ENCODE measurements at regions not wholly inside any gene's neighbourhood (a gene's known extent, or its start where the extent isn't known, plus 50 kb on each side); places are given as distances from the start of the nearest gene placed in this dataset.
A peak's percentile ranks its signal among the peaks of the same experiment; 100 is the strongest.

GRCh38 chr15:92809064-92809879 lies 90.9 kb upstream of the CHD2 start:
- peak; percentile 99 for DNase-seq (ENCODE audit: low read depth)

GRCh38 chr15:92809880-92810361 lies 90.2 kb upstream of the CHD2 start:
- TF ChIP-seq CTCF (IDR thresholded peaks at IDR 0.05; ENCODE audit: insufficient read depth, low read depth, low read length, missing control alignments), result no peak
- DNase-seq (ENCODE audit: low read depth), result peak; percentile 85
- H3K4me3 ChIP-seq (ENCODE audit: low read depth, low read length), result peak overlapping the region; percentile 57

More at GRCh38 chr15:92809064-92809879, 90.9 kb upstream of the CHD2 start:
- peak overlapping the region; percentile 92 for H3K4me3 ChIP-seq (ENCODE audit: low read depth, low read length)
- TF ChIP-seq CTCF (IDR thresholded peaks at IDR 0.05; ENCODE audit: insufficient read depth, low read depth, low read length, missing control alignments), result peak; percentile 88

GRCh38 chr15:92810418-92811138 lies 89.5 kb upstream of the CHD2 start:
- DNase-seq (ENCODE audit: low read depth), result peak; percentile 78
- no peak for TF ChIP-seq CTCF (IDR thresholded peaks at IDR 0.05; ENCODE audit: insufficient read depth, low read depth, low read length, missing control alignments)
- peak overlapping the region; percentile 57 for H3K4me3 ChIP-seq (ENCODE audit: low read depth, low read length)

GRCh38 chr15:92811148-92811913 lies 88.8 kb upstream of the CHD2 start:
- TF ChIP-seq CTCF (IDR thresholded peaks at IDR 0.05; ENCODE audit: insufficient read depth, low read depth, low read length, missing control alignments), result no peak
- DNase-seq (ENCODE audit: low read depth), result no peak
- H3K4me3 ChIP-seq (ENCODE audit: low read depth, low read length), result peak overlapping the region; percentile 57

GRCh38 chr15:92812271-92812670 lies 87.9 kb upstream of the CHD2 start:
- no peak for TF ChIP-seq CTCF (IDR thresholded peaks at IDR 0.05; ENCODE audit: insufficient read depth, low read depth, low read length, missing control alignments)
- H3K4me3 ChIP-seq (ENCODE audit: low read depth, low read length), result no peak overlapping the region
- no peak for DNase-seq (ENCODE audit: low read depth)

- H3K4me3 ChIP-seq (ENCODE audit: low read depth, low read length), result no peak overlapping the region
- no peak for TF ChIP-seq CTCF (IDR thresholded peaks at IDR 0.05; ENCODE audit: insufficient read depth, low read depth, low read length, missing control alignments)
- no peak for DNase-seq (ENCODE audit: low read depth)
Measured at GRCh38 chr15:92813485-92813884, 86.6 kb upstream of the CHD2 start.

All from GM12865 (cell line).